H1 (cell line): ENCODE measurements at regions not wholly inside any gene's neighbourhood (a gene's known extent, or its start where the extent isn't known, plus 50 kb on each side); places are given as distances from the start of the nearest gene placed in this dataset.

ENCODE experiments used
- CHD1 ChIP-seq: IDR thresholded peaks from 2 replicates; pipeline ENCODE4 v1.6.1; 2012; ENCODE audit warnings: low read depth, low read length, improper control_type of control experiment
- HDAC2 ChIP-seq, 2 experiments: fragments of 300-600 bp in 1 of 2; sonication (generic) in 1 of 2; IDR thresholded peaks; 2 replicates each; pipeline ENCODE4 v1.6.1; 2011 to 2012; ENCODE audit warnings: low read depth in 2 of 2, low read length in 2 of 2, mild to moderate bottlenecking in 2 of 2, moderate library complexity in 2 of 2, borderline replicate concordance in 1 of 2, inconsistent platforms in 1 of 2
- HDAC6 ChIP-seq: IDR thresholded peaks from one replicate; pipeline ENCODE4 v1.7.1; 2012; ENCODE audit warnings: low read depth, mild to moderate bottlenecking, inconsistent platforms, low read length, moderate library complexity
- POLR2A ChIP-seq, 2 experiments: IDR thresholded peaks; 1 replicate in 1 of 2; 2 replicates in 1 of 2; pipeline ENCODE4 v1.6.1; 2011; ENCODE audit warnings: low read depth in 2 of 2, low read length in 2 of 2, mild to moderate bottlenecking in 2 of 2; ENCODE audit errors: control extremely low read depth in 1 of 2
- POLR2AphosphoS5 ChIP-seq: IDR thresholded peaks from 2 replicates; pipeline ENCODE4 v1.6.1; 2011; ENCODE audit warnings: low read depth, low read length
- RFX5 ChIP-seq: IDR thresholded peaks from 2 replicates; pipeline ENCODE4 v1.6.1; 2011; ENCODE audit warnings: low read depth, low read length, improper control_type of control experiment, borderline replicate concordance
- TF ChIP-seq, protein P1 (sequence below): IDR thresholded peaks from 2 replicates; pipeline ENCODE4 v1.6.1; 2011; ENCODE audit warnings: low read length, improper control_type of control experiment
- TF ChIP-seq, protein P2 (sequence below): IDR thresholded peaks from 2 replicates; pipeline ENCODE4 v1.6.1; 2012; ENCODE audit warnings: inconsistent platforms
- TF ChIP-seq, protein P3 (sequence below): IDR thresholded peaks from 2 replicates; pipeline ENCODE4 v1.6.1; 2012; ENCODE audit warnings: low read length, inconsistent platforms

DNA sequence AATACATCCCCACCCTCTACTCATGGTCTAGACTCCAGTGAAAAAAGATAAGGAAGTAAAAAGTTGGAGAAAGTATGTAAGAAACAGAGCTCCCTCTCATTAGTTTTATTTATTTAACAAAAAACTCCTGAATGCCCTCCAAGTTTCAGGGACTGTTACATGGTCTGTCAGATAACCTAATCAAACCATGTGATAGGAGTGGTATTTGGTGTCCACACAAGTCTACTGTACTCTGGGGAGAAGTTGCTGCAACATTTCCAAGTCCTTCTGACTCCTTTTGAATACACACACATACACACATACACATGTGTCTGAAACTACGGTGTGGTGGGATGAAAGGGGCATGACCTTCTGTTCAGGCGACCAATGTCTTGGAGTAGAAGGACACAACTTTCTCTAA lies 320.0 kb downstream of the ADGRG6 start:
- TF ChIP-seq, protein P1, sequence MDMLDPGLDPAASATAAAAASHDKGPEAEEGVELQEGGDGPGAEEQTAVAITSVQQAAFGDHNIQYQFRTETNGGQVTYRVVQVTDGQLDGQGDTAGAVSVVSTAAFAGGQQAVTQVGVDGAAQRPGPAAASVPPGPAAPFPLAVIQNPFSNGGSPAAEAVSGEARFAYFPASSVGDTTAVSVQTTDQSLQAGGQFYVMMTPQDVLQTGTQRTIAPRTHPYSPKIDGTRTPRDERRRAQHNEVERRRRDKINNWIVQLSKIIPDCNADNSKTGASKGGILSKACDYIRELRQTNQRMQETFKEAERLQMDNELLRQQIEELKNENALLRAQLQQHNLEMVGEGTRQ, result no peak
- TF ChIP-seq, protein P2, sequence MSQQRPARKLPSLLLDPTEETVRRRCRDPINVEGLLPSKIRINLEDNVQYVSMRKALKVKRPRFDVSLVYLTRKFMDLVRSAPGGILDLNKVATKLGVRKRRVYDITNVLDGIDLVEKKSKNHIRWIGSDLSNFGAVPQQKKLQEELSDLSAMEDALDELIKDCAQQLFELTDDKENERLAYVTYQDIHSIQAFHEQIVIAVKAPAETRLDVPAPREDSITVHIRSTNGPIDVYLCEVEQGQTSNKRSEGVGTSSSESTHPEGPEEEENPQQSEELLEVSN, result no peak
- TF ChIP-seq, protein P3, sequence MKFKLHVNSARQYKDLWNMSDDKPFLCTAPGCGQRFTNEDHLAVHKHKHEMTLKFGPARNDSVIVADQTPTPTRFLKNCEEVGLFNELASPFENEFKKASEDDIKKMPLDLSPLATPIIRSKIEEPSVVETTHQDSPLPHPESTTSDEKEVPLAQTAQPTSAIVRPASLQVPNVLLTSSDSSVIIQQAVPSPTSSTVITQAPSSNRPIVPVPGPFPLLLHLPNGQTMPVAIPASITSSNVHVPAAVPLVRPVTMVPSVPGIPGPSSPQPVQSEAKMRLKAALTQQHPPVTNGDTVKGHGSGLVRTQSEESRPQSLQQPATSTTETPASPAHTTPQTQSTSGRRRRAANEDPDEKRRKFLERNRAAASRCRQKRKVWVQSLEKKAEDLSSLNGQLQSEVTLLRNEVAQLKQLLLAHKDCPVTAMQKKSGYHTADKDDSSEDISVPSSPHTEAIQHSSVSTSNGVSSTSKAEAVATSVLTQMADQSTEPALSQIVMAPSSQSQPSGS, result no peak
- TF ChIP-seq POLR2A (IDR thresholded peaks at IDR 0.05; ENCODE audit: control extremely low read depth in 1 of 2, low read depth in 2 of 2, low read length in 2 of 2) (no peak), RFX5 (no peak), POLR2AphosphoS5 (no peak), CHD1 (no peak), HDAC6 (no peak), HDAC2 (IDR thresholded peaks at IDR 0.05; ENCODE audit: borderline replicate concordance in 1 of 2, low read depth in 2 of 2, low read length in 2 of 2) (no peak)
